ENCODE measurements at regions not wholly inside any gene's neighbourhood (a gene's known extent, or its start where the extent isn't known, plus 50 kb on each side); places are given as distances from the start of the nearest gene placed in this dataset.

- H3K27ac ChIP-seq (replicated peaks): no peak overlapping the region
- no peak overlapping the region for H3K4me3 ChIP-seq (replicated peaks; ENCODE audit: insufficient read depth, low read length)
- H3K27me3 ChIP-seq (ENCODE audit: insufficient read depth, poor library complexity, severe bottlenecking): no peaks in the 10 kb centered on the region
- no peak for DNase-seq (ENCODE audit: low read depth in 1 of 2, low spot score in 1 of 2)
- TF ChIP-seq CTCF (IDR thresholded peaks at IDR 0.05; ENCODE audit: insufficient read depth, low read length) (no peak), SPI1 (IDR thresholded peaks at IDR 0.05; ENCODE audit: borderline replicate concordance, low read depth) (no peak), POLR2AphosphoS5 (IDR thresholded peaks at IDR 0.05; ENCODE audit: low read depth) (no peak), REST (IDR thresholded peaks at IDR 0.05; ENCODE audit: insufficient replicate concordance, low read depth) (no peak), GABPA (IDR thresholded peaks at IDR 0.05; ENCODE audit: low read depth) (no peak)
Observed at GRCh38 chr2:235357881-235358280, 136.0 kb upstream of the AGAP1 start.

GRCh38 chr2:235358981-235359471 is 134.8 kb upstream of the AGAP1 start:
- Histone ChIP-seq H3K4me3 (replicated peaks; ENCODE audit: insufficient read depth, low read length) (no peak overlapping the region), H3K27me3 (ENCODE audit: insufficient read depth, poor library complexity, severe bottlenecking) (no peaks in the 10 kb centered on the region), H3K27ac (replicated peaks) (no peak overlapping the region)
- DNase-seq (ENCODE audit: low read depth in 1 of 2, low spot score in 1 of 2): no peak
- no peak for TF ChIP-seq REST (IDR thresholded peaks at IDR 0.05; ENCODE audit: insufficient replicate concordance, low read depth)
- no peak for TF ChIP-seq POLR2AphosphoS5 (IDR thresholded peaks at IDR 0.05; ENCODE audit: low read depth)
- no peak for TF ChIP-seq CTCF (IDR thresholded peaks at IDR 0.05; ENCODE audit: insufficient read depth, low read length)

GRCh38 chr2:235360446-235360845 is 133.4 kb upstream of the AGAP1 start:
- TF ChIP-seq GABPA (IDR thresholded peaks at IDR 0.05; ENCODE audit: low read depth) (no peak), REST (IDR thresholded peaks at IDR 0.05; ENCODE audit: insufficient replicate concordance, low read depth) (no peak), SPI1 (IDR thresholded peaks at IDR 0.05; ENCODE audit: borderline replicate concordance, low read depth) (no peak), POLR2AphosphoS5 (IDR thresholded peaks at IDR 0.05; ENCODE audit: low read depth) (no peak), CTCF (IDR thresholded peaks at IDR 0.05; ENCODE audit: insufficient read depth, low read length) (no peak)
- H3K27ac ChIP-seq (replicated peaks): no peak overlapping the region
- no peak overlapping the region for H3K4me3 ChIP-seq (replicated peaks; ENCODE audit: insufficient read depth, low read length)
- DNase-seq (ENCODE audit: low read depth in 1 of 2, low spot score in 1 of 2): no peak
- no peaks in the 10 kb centered on the region for H3K27me3 ChIP-seq (ENCODE audit: insufficient read depth, poor library complexity, severe bottlenecking)
